ENCODE measurements at regions not wholly inside any gene's neighbourhood (a gene's known extent, or its start where the extent isn't known, plus 50 kb on each side); places are given as distances from the start of the nearest gene placed in this dataset.
"Not testable (repeated sequence)": the region's sequence is repeated elsewhere in the genome, so short reads cannot be mapped to it uniquely, and the experiment has no call there.

DNA sequence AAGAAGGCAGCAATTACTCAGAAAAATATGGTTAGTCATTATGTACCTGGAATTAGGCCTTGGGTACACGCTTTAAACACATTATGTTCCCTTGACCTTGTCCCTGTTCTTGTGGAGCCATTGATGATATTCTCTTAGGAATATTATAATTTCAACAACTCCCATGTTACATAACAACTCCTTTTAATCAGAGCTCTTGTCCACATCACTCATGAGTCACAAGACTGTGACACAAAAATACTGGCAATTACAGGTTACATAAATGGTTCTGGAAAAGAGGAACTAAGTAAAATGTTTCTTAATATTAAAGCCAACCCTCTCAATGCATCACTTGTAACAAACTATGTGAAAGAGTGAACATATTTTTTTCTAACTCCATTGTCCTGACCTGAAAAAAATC is 143.8 kb upstream of the PCLO start:
- DNase-seq, result no peak

DNA sequence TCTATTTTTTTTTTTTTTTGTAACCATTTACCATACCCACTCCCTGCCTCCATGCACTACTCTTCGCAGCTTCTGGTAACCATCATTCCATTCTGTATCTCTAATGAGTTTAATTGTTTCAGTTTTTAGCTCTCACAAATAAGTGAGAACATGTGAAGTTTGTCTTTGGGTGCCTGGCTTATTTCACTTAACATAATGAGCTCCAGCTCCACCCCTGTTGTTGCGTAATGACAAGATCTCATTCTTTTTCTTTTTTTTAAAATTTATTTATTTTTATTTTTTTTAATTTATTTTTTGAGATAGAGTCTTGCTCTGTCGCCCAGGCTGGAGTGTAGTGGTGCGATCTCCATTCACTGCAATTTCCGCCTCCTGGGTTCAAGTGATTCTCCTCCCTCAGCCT is 142.3 kb upstream of the PCLO start:
- DNase-seq, result no peak

DNA sequence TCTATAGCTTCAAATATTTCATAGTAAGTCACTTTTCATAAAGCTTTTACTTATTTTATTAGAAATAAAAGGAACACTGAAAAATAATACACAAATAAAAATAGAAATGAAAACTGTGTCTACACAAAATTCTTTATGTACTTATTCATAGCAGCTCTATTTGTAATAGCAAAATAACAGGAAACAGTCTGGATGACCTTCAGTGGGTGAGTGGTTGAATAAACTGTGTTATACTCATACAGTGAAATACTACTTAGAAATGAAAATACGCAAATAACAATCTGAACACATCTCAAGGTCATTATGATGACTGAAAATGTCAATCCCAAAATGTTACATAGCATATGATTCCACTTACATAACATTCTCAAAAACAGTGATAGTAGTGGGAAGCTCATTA is 138.7 kb upstream of the PCLO start:
- DNase-seq, result no peak

DNA sequence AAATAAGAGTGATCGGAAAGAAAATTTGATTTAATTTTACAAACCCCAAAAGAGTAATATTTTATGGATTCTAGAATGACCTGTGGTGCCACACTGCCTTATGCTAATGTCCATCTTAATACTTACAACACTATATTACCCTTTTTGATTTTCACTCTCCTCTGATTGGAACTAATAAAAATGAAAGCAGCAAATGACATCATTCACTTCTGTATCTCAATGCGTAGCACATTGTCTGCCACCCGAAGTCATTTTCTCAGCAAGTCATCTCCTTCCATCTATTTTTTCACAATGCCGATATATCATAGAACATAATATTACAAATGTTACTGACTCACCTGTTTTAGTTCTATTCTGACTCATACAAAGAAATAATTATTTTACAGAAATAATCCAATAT is 127.5 kb upstream of the PCLO start:
- DNase-seq, result no peak

DNA sequence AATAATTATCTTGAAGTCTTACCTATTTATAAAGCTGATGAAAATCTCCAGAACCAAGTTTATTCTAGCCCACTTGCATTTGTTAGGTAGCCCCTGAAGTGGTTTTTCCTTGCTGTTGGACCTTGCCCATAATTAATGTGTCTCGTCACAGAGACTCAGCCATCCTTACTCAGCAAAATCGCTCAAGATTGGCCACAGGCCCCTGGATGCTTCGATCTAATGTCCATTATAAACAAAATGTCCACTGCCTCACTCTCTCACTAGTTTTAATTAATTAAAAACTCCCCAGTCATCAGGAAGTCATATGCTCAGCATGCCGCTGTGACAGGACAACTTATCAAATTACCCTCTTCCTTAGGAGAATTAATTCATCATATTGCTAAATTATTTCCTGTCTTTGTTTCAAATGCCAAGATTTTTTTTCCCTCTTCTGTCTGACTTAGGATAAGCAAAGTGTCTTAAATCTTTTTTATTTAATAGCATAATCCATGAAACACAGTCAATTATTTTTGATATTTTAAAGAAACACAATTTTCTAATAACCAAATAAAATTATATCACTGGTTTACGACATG is 126.8 kb upstream of the PCLO start:
- no peak for DNase-seq

DNA sequence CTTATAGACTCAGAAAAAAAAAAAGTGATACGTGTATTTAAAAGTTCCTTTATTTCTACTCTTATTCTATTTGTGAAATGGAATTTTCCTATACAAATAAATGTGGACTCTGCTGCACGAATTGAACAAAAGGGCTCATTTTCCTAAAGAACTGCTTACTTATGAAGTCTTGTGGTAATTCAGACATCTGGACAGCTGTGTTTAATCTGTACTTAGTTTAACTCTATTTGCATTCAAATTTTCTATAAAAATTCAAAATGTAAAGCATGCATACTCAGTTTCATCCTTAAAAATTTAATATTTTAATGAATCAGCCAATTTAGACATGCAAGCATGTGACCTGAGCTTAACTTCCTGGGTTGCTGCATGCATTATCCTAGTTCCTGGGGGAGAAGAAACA is 118.0 kb upstream of the PCLO start:
- DNase-seq, result no peak

DNA sequence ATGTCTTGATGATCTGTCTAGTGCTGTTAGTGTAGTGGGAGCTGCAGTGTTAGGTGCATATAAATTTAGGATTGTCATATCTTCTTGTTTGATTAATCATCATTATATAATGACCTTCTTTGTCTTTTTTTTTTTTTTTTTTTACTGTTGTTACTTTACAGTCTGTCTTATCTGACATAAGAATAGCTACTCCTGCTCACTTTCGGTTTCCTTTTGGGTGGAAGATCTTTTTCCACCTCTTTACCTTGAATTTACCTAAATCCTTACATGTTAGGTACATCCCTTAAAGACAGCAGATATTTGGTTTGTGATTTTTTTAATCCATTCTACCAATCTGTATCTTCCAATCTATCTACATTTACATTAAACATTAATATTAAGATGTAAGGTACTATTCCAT is 113.6 kb upstream of the PCLO start:
- no peak for DNase-seq

DNA sequence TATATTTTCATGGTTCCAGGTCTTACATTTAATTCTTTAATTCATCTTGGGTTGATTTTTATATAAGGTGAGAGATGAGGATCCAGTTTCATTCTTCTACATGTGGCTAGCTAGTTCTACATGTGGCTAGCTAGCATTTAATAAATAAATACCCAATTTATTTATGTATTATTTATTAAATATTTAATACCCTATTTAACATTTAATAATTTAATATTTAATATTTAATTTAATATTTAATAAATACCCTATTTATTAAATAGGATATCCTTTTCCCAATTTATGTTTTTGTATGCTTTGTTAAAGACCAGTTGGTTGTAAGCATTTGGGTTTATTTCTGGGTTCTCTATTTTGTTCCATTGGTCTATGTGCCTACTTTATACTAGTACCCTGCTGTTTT is 111.0 kb upstream of the PCLO start:
- DNase-seq, result no peak

DNA sequence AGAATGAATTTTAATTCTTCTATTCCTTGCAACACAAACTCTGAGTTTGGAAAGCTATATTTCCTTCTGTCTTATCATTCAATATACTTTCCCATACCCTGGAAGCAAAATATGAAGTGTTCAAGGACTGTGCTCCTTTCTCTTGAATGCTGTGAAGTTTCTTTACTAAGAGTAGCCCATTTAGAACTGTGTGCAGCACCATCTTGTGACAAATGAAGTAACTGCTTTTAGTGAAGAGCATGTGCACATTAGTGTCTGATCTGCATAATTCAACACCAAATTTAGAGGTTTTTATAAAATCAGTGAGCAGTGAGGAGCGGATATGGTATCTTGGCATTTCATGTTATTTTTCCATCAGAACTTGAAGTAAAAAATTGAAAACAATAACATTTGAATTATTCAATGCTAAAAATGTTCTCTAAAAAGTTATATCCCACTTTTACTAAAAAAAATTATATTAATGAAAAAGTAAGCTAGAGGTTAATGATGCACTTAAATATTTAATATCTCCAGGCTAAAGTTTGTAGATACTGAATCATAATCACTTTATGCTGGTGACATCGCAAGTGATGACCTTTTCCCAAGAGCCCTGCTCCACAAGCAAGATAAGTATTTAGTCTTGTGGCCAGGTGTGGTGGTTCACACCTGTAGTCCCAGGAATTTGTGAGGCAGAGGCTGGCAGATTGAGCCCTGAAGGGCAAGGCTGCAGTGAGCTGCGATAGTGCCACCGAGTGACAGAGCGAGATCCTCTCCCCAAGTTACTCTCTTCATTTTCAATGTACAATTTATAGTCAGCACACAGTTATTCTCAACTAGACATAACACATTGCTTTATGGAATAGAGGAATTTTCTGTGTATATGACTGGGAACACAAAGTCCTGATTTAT is 108.8 kb upstream of the PCLO start:
- peak; percentile 56 for DNase-seq

DNA sequence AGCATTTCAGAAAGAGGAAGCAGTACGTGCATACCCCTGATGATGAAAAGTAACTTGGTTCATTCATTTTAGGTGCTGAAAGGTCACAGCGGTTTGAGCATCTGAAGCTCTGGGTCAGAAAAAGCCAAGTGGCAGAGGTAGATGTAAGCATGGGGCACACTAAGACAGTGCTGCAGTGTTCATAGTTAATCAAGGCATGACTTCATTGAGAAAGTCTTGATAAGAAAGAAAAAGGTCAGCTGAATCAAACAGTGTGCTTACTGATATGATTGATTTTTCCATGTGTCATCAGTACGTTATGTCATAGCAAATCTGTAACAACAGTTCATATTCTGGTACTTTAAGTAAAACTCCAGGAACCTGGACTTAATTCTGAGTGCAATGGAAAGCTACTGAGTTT is 107.7 kb upstream of the PCLO start:
- no peak for DNase-seq

DNA sequence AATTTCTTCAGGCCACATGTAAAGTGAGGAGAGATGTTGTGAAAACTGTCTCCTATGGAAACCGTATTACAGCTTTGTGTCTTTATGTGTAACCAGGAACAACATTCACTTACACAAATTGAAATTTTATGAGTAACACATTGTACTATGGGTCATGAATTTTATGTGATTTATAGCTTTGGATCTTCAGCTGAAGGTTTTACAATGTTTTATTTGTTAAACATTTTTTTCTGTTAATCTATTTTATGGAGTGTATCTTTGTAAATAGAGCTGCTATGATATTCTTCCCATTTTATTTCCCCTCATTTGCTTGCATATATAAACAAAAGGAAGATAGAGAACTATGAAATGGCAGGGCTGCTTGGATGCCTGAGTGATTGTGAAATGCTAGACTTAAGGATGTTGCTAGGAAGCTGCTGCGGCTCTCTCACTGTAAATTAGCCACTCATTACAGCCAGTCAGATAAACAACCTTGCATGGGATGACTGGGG is 104.5 kb upstream of the PCLO start:
- no peak for DNase-seq

DNA sequence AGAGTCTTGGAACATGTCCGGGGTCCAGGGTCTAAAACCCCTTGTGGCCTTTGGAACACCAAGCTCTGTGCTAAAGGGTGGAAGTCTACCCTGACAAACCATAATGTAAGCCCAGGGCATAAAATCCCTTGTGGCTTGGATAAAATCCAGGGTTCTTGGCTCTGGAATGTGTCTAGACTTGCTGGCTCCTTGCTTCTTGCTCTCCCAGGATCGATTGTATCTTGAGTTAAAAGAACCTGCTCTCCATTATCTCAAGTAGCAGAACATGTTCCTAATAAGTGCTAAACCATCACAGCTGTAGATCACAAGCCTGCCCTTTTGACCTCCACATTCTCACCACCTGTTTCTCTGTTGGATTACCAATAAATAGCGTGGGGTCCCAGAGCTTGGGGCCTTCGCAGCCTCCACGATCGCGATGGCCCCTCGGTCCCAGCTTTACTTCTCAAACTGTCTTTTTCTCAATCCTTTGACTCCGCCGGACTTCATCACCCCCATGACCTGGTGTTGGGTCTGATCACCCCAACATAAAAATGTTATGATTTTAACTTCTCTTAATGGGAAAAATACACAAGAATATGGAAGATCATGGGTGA is 100.9 kb upstream of the PCLO start:
- not testable (repeated sequence) for DNase-seq

DNA sequence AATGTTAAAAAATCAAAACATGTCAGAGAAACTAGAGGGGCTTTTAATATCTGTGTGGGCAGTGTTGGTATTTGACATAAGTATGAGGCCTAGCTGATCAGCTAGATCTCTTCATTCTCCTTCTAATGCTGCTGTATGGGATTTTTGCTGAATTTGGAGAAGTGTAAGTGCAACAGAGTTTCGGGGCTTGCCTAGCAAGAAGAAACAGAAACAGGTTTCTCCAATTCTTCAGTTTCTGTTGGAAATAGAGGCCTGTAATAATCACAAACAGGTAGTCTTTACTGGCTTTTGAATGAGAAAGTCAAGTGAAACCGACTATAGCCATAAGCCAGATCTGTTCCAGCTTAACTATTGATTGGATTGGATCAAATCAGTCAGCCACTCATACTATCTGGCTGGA is 96.4 kb upstream of the PCLO start:
- no peak for DNase-seq

DNA sequence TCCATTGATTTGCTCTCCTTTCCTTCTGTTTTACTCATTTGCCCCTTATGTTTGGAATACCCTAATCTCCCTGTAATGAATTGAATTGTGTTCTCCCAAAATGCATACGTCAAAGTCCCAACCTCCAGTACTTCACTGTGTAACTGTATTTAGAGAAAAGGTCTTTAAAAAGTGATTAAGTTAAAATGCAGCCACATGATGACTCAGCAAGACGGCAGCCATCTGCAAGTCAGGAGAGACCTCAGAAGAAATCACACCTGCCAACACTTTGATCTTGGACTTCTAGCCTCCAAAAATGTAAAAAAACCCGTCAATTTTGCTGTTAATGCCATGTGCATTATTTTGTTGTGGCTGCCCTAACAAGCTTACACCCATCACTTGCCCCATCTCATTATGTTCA is 85.3 kb upstream of the PCLO start:
- no peak for DNase-seq

DNA sequence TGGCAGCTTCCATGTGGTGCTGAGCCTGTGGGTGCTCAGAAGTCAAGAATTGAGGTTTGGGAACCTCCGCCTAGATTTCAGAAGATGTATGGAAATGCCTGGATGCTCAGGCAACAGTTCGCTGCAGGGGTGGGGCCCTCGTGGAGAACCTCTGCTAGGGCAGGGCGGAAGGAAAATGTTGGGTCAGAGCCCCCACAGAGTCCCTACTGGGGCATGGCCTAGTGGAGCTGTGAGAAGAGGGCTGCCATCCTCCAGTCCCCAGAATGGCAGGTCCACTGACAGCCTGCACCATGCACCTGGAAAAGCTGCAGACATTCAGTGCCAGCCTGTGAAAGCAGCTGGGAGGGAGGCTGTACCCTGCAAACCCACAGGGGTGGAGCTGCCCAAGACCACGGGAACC is 56.5 kb upstream of the PCLO start:
- not testable (repeated sequence) for DNase-seq

DNA sequence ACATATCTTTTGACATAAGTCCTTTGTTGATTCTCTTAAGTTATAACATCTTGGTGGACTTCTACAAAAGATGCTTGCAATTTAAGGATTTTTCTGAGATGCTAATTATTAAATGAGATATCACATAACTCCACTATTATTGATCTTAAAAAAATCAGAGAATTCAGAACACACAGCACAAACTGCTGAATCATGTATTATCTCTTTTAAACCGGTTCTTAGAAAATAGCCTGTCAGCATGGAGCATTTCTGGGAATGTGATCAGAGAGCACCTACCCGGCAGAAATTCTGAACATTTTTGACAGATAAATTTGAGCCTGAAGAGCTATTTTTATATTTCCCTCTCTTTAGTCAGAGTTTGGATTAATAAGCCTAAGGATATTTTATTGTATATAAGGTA is 50.2 kb upstream of the PCLO start:
- DNase-seq, result no peak

All from NCI-H1694 treated with DMSO at 0.1 percent for 48 hours (cell line).